ENCODE measurements at regions not wholly inside any gene's neighbourhood (a gene's known extent, or its start where the extent isn't known, plus 50 kb on each side); places are given as distances from the start of the nearest gene placed in this dataset.

GRCh38 chr16:51815523-51815922, 664.5 kb upstream of the SALL1 start:
- no peak overlapping the region for H3K27ac ChIP-seq (replicated peaks)
- no peaks in the 10 kb centered on the region for H3K27me3 ChIP-seq (ENCODE audit: insufficient read depth, poor library complexity, severe bottlenecking)
- DNase-seq (ENCODE audit: low read depth in 1 of 2, low spot score in 1 of 2) = no peak
- H3K4me3 ChIP-seq (replicated peaks; ENCODE audit: insufficient read depth, low read length) = no peak overlapping the region
- TF ChIP-seq SPI1 (IDR thresholded peaks at IDR 0.05; ENCODE audit: borderline replicate concordance, low read depth) (no peak), CTCF (IDR thresholded peaks at IDR 0.05; ENCODE audit: insufficient read depth, low read length) (no peak), REST (IDR thresholded peaks at IDR 0.05; ENCODE audit: insufficient replicate concordance, low read depth) (no peak), POLR2AphosphoS5 (IDR thresholded peaks at IDR 0.05; ENCODE audit: low read depth) (no peak), GABPA (IDR thresholded peaks at IDR 0.05; ENCODE audit: low read depth) (no peak)

- H3K27me3 ChIP-seq (ENCODE audit: insufficient read depth, poor library complexity, severe bottlenecking) = no peaks in the 10 kb centered on the region
- no peak for DNase-seq (ENCODE audit: low read depth in 1 of 2, low spot score in 1 of 2)
- H3K27ac ChIP-seq (replicated peaks) = no peak overlapping the region
- no peak overlapping the region for H3K4me3 ChIP-seq (replicated peaks; ENCODE audit: insufficient read depth, low read length)
- TF ChIP-seq SPI1 (IDR thresholded peaks at IDR 0.05; ENCODE audit: borderline replicate concordance, low read depth) = no peak
These were observed 663.5 kb upstream of the SALL1 start for GRCh38 chr16:51814617-51815016.

- no peak for DNase-seq (ENCODE audit: low read depth in 1 of 2, low spot score in 1 of 2)
- no peaks in the 10 kb centered on the region for H3K27me3 ChIP-seq (ENCODE audit: insufficient read depth, poor library complexity, severe bottlenecking)
- H3K27ac ChIP-seq (replicated peaks) = no peak overlapping the region
- no peak overlapping the region for H3K4me3 ChIP-seq (replicated peaks; ENCODE audit: insufficient read depth, low read length)
- no peak for TF ChIP-seq SPI1 (IDR thresholded peaks at IDR 0.05; ENCODE audit: borderline replicate concordance, low read depth)
- TF ChIP-seq CTCF (IDR thresholded peaks at IDR 0.05; ENCODE audit: insufficient read depth, low read length) = no peak
- TF ChIP-seq REST (IDR thresholded peaks at IDR 0.05; ENCODE audit: insufficient replicate concordance, low read depth) = no peak
- TF ChIP-seq GABPA (IDR thresholded peaks at IDR 0.05; ENCODE audit: low read depth) = no peak
These were observed 662.5 kb upstream of the SALL1 start for GRCh38 chr16:51813609-51814008.

GRCh38 chr16:51812945-51813344, 661.9 kb upstream of the SALL1 start:
- H3K27ac ChIP-seq (replicated peaks) = no peak overlapping the region
- no peak overlapping the region for H3K4me3 ChIP-seq (replicated peaks; ENCODE audit: insufficient read depth, low read length)
- no peak for DNase-seq (ENCODE audit: low read depth in 1 of 2, low spot score in 1 of 2)
- no peak for TF ChIP-seq POLR2AphosphoS5 (IDR thresholded peaks at IDR 0.05; ENCODE audit: low read depth)
- TF ChIP-seq SPI1 (IDR thresholded peaks at IDR 0.05; ENCODE audit: borderline replicate concordance, low read depth) = no peak
- TF ChIP-seq REST (IDR thresholded peaks at IDR 0.05; ENCODE audit: insufficient replicate concordance, low read depth) = no peak
- TF ChIP-seq GABPA (IDR thresholded peaks at IDR 0.05; ENCODE audit: low read depth) = no peak
- no peak for TF ChIP-seq CTCF (IDR thresholded peaks at IDR 0.05; ENCODE audit: insufficient read depth, low read length)
- no peaks in the 10 kb centered on the region for H3K27me3 ChIP-seq (ENCODE audit: insufficient read depth, poor library complexity, severe bottlenecking)

All from HL-60 (cell line).